ENCODE measurements at regions not wholly inside any gene's neighbourhood (a gene's known extent, or its start where the extent isn't known, plus 50 kb on each side); places are given as distances from the start of the nearest gene placed in this dataset.

- TF ChIP-seq POLR2AphosphoS5 (IDR thresholded peaks at IDR 0.05; ENCODE audit: low read depth, low read length) (no peak), POLR2A (IDR thresholded peaks at IDR 0.05; ENCODE audit: low read depth, low read length) (no peak), TAF1 (IDR thresholded peaks at IDR 0.05; ENCODE audit: low read depth, low read length) (no peak), POU2F2 (IDR thresholded peaks at IDR 0.05; ENCODE audit: low read depth, low read length) (no peak)
Observed at GRCh38 chr3:74357881-74358280, 256.6 kb downstream of the CNTN3 start.

All from GM12891 (cell line).